GM21381 (cell line): ENCODE measurements at regions not wholly inside any gene's neighbourhood (a gene's known extent, or its start where the extent isn't known, plus 50 kb on each side); places are given as distances from the start of the nearest gene placed in this dataset.
"Not testable (repeated sequence)": the region's sequence is repeated elsewhere in the genome, so short reads cannot be mapped to it uniquely, and the experiment has no call there.

Source experiments
- ATAC-seq: cut with Tn5 transposase; IDR thresholded peaks from one replicate; pipeline ENCODE4 v1.9.1; 2021; ENCODE audit warnings: mild to moderate bottlenecking, moderate library complexity; ENCODE audit not compliant: unreplicated experiment

DNA sequence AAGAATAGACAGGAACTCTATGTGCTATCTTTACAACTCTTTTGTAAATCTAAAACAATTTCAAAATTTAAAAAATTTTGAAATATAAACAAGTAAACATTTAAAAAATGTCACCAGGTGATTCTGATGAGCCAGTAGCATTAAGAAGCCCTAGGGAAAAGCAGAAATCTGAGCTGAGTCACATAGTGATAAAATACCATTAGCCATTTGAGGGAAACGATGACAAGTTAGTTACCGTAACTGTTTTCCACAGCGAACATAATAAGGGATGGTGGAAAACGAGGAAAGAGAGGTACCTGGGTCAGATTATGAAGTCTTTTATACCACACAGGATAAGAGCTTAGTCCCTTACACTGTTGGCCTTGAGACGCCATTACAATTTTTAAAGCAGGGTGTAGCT, 55.5 kb downstream of the PRR15 start:
- no peak for ATAC-seq

DNA sequence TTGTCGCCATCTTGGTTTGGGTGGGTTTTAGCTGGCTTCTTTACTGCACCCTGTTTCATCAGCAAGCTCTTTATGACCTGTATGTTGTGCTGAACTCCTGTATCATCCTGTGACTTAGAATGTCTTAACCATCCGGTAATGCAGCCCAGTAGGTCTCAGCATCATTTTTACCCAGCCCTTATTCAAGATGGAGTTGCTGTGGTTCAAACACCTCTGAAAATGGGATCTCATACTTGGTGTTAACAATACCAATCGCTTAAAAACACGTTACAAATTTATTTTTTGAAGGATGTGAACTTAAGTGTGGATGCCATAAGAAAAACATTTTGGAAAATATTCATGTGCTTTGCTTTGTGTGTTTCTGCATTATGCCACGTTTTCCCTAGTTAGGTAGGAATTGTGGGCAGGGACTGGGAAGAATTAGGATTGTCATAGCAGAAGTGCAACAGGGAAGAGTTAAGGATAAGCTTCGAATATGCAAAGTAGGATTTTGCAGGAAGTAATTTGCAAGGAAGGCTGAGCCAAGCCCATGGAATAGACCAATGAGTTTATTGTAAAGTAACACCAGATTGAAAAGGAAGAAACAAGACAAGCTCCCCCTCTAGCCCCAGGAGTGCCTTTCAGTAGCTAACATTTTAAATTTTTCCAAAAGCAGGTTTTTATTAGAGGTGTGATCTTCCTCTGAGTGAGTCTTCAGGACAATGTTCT, 56.4 kb downstream of the PRR15 start:
- ATAC-seq = no peak

DNA sequence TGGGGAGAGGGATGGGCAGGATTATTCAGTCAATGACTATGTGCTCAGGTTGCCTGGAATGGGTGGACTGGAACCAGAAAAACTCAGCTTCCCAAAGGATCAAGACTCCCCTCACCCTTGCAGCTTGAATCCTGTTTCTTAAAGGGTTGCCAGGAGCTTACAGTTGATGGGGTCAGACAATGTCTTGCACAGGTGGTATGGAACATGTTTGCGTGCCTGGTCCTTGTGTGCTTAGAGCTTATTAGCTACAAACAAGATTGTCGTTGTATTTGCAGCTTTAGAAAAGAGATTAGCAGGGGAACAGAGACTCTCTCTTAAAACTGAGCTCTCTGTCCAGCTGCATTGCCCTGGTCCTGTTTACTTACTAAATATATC, 56.9 kb downstream of the PRR15 start:
- ATAC-seq = no peak

DNA sequence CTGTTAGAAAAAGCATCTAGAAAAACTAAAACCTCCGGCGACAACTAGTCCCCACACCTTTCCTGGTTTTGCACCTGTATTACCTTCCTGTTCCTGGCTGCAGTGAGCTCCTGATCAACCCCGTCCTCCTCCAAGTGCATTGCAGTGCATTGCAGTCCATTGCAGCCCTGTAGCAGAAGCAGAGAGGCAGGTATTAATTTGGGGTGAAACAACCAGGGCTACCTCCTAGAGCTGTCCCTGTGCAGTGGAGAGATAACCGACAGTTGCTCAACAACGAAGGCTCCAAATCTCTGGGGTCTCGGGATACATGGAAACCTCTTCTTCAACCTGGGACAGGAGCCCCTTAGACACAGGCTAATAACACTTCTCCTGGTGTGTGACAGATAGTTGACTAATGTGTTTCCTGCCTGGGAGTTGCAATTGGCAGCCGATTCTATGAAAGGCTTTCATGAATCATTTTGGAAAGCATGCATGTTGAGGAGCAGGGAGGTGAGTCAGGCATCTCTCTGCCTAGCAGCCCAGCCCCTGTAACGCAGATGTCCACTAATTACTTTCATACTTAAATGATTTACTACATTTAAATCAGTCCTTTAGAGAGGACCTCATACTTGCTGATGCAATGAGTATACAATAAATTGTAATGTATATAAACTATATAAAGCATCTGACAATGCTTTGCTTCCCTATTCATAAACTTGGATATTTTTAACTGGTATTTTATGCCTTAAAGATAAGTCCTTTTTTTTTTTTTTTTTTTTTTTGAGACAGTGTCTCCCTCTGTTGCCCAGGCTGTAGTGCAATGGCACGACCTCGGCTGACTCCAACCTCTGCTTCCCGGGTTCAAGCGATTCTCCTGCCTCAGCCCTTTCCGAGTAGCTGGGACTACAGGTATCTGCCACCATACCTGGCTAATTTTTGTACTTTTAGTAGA, 59.0 kb downstream of the PRR15 start:
- ATAC-seq = no peak

DNA sequence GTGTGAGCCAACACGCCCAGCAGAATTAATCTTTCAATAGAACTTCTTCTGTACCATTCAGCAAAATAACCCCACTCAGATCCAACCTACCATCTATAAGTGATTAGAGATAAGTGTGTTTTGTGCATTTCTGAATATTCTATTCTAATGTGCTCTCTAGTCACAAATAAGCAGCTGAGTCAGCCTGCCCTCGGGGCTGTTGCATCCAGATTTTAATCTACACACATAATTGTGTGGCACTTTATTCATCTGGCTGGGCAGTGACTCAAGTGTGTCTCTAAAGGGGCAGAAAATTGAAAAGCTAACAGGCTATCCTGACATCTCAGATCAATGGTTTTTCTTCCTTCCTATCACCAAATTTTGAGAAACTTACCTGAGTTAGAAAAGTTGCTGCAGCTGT, 60.3 kb downstream of the PRR15 start:
- ATAC-seq = no peak

DNA sequence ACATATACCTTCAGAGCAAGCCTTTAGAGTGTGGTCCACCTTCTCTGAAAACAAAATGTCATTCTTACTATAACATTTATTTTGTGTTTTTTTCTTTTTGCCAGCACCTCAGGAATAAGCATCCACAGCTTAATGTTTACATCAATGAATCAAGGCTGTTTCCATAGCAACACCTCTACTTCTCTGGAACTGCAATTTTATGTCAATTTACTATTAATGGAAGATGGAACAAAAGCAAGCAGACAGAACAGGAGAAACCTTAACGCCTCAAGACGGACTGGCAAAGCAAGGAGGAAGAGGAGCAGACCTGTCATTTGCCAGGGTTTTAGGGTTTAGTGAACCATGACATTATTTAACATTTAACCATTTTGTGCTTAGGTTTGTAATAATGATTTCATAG, 63.1 kb downstream of the PRR15 start:
- no peak for ATAC-seq

DNA sequence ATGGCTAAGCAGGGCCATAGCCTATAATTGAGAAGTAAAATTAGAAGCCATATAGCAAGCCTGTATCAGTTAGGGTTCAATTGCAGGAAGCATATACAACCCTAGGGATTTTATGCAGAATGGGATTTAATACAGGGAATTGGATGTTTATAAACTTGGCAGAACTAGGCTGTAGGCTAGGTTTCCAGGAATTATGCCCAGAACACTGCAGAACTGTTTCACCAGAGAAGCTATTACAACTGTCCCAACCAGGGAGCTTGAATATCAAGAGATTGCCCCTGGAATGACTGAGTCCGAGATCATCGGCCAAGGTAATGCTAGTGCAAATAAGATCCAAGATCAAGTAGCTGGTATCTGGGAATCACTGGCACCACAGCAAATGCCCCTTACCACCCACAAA, 64.0 kb downstream of the PRR15 start:
- ATAC-seq = no peak

DNA sequence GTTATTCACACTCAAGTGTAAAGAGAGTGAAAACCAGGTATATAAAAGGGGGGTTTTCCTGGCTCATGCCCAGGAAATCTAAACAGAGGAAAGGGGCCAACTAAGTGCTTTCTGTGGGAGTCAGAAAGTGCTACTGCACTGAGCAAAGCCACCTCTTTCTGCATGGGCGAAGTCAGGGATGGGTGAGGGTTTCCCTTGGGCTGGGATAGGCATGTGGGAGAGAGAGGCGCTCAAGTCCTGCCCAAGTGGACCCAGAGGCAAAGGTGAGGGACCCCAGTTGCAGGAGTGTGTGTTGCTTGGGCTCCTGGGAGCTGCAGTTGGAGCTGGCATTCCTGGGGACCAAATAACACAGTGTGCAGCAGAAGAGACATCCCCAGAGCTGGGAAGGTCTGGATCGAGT, 65.9 kb downstream of the PRR15 start:
- ATAC-seq = no peak

DNA sequence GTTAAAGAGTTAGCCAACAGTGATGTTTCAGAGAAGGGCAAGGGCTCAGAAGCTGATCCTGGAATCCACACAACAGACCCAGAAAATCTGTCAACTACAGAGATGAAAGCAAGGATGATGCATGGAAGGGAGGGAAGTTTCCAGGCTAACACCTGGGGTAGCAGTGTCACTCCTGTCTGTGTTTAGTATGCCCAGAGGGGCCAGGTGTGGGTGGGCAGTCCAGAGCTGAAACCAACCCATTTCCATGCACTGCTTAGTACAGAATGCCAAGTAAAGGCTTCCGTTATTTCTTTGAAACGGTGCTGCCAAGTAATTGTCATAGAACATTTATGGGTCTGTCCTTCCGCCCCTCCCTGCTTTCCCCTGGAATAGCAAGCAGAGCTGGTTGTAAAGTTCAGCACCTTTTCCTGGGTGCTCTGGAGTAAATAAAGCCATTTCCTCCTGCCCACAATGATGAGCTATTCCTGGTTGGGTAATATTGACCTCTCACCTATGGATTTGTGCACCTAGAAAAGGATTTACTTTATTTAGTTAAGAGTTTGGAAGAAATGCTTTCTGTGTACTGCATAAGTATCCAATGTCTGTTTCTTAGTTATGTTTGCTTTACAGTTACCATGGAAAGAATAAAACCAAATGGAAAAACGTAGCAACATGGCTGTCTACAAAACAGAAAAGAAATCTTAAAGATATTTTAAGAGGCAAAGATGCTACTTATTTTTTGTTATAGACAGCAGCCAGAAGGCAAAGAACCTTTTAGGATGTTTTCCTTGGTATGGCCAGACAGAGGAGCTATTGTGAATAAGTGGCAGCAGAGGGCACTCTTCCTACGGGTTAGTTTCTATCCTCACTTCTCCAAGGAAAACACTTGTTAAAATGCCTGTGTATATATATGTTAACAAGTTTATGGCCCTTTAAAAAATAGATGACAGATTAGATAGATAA, 71.7 kb downstream of the PRR15 start:
- not testable (repeated sequence) for ATAC-seq

DNA sequence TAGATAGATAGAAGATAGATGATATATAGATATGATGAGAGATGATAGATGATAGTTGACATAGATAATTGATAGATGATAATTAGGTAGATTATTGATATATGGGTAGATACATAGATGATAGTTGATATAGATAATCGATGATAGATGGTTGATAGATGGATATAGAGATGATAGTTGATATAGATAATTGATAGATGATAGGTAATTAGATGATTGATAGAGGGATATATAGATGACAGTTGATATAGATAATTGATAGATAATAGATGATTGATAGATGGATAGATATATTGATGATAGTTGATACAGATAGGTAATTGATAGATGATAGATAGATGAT, 72.3 kb downstream of the PRR15 start:
- no peak for ATAC-seq

DNA sequence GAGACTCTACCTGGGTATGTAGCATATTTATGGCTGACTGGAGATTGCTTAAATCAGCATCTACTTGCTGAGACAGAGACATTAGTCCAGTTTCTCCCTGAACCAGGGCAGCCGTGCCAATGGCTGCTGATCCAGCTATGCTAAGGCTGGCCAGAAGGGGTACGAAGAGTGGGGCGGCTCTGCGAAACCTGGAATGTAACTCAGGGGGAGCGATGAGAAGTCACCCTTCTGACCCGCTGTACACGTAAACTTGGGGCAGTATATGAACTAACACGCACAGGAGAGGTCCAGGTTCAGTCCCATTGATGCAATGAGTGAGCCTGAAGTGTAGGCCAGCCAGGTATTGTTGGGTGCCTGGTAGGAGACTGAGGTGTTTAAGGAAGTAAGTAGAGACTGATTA, 73.7 kb downstream of the PRR15 start:
- no peak for ATAC-seq

DNA sequence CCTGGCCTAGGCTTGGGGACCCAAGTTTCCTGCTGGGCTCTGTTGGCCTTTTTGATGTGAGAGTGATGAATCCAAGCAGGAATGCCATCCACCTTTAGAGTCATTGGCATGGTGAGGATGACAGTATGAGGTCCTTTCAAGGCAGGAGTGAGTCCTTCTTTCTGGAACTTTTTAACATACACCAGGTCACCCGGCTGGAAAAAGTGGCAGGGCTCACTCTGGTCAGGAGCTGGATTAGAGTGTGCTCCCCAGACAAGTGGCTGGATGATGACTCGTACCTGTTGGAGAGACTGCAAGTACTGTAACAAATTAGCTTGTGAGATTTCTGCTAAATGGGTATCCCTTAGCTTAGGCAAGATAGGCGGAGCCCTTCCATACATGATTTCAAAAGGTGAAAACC, 75.2 kb downstream of the PRR15 start:
- not testable (repeated sequence) for ATAC-seq

DNA sequence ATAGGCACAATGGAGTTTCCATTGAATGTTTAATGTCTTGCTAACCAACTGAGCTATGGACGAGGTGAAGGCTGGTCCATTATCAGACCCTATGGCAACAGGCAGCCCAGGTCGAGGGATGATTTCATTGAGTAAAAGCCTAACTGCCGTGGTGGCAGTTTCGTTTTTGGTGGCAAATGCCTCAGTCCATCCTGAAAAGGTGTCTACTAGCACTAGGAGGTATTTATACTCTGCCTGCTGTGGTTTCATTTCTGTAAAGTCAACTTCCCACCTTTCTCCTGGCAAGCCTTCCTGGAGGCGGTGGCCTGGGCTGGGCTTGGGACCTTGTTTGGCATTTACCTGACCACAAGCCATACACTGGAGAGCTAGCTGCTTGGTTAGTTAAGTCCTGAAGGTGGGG, 75.8 kb downstream of the PRR15 start:
- ATAC-seq = no peak

DNA sequence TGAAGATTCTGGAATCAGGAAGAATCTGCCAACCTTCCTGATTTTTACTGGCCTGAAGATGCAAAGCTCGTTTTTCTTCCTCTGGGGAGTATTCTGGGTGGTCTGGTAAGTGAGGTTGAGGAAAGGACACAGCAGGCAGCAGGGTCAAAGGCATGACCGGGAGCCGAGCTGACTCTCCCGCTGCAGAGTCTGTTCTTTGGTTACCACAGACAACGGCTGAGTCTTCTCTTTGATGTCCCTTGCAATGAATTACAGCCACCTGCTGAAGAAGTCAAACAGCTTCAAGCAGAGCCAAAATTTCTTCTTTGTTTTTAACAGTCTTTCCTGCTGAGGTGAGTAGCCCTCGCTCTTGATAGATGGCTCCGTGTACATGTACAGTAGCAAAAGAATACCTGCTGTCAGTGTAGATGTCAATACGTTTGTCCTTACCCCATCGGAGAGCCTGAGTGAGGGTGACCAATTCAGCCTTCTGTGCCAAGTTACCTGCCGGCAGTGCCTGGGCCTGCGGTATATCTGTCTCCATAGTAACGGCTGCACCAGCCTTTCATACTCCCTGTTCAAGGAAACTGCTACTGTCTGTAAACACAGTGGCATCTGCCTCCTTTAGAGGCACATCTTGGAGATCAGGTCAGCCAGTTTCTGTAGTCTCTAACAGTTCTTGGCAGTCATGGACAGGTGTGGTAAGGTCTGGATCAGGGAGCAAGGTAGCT, 76.4 kb downstream of the PRR15 start:
- no peak for ATAC-seq

DNA sequence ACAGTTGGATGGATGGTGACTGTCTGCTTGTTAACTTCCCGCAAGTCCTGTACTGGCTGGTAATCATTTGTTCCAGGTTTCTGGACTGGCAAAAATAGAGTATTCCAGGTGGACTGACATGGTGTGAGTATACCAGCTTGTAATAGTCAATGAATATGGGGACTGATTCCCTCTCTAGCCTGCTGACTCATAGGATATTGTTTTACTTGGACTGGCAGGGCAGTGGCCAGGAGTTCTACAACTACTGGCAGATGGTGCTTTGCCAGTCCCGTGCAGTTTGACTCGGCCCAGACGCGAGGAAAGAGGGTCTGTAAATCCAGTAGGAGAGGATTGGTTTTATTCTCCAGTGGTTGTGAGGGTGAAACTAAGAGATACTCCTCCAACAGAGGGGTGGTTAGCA, 78.0 kb downstream of the PRR15 start:
- ATAC-seq = no peak

DNA sequence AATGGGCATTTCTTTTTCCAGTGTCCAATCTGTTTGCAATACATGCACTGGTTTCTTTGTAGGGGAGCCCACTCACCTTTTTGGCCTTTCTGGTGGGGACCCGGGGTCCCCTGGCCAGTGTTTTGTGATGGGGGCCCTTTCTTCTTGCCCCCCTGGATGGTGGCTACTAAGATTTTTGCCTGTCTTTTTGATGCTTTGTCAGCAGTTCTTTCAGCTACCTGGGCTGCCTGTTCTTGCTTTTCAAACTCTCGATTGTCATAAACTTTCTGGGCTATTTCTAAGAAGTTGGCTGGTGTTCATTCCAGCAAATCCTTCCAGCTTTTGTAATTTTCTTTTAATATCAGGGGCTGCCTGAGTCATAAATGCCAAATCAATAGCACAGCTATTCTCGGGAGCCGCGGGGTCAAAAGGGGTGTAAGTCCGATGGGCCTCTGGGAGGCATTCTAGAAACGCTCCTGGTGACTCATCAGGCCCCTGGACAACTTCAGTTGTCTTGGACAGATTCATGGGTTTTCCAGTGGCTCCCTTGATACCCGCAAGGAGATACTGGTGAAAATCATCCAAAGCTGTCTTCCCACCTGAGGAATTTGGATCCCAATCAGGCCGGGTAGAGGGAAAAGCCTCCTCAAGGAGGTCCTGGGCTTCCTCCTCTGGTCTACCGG, 79.0 kb downstream of the PRR15 start:
- ATAC-seq = no peak

DNA sequence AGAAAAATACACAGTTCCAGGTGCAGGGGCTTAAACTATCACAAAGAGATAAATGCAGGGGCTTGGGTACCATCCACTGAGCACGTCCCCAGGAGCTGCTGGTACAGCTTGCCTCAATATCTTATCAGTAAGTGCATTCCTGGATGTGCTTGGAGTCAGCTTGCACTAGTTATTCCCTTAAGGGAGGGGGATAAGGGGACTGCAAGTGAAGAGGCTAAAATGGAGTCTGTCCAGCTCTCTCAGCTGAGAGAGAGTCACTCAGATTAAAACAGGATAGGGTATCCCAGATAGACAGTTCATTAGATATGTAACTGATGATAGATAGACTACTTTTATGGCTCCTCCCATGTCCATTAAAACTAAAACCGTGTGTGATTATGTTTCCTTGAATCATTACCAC, 82.5 kb downstream of the PRR15 start:
- ATAC-seq = not testable (repeated sequence)

DNA sequence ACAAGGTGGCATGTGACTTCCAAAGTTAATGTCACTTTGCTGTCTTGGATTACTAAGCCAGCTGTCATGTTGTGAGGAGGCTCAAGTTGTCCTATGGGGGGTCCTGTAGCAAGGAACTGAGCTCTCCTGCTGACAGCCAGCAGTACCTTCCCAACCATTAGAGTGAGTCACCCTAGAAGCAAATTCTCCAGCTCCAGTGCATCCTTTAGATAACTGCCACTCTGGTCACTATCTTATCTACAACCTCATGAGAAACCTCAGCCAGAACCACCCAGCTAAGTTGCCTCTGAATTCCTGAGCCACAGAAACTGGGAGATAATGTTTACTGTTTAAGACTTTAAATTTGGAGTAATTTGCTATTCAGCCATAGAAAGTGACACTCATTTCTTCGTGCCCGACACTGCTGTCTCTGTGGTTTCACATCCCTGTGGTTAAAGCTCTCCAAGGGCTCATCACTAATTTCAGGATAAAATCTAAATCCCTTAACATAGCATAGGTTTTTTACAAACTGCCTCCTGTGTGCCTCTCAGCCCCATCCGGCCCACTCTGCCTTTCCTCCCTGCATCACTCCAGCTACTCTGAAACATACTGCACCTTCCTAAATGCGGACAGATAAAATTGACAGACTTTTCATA, 83.5 kb downstream of the PRR15 start:
- ATAC-seq = no peak

DNA sequence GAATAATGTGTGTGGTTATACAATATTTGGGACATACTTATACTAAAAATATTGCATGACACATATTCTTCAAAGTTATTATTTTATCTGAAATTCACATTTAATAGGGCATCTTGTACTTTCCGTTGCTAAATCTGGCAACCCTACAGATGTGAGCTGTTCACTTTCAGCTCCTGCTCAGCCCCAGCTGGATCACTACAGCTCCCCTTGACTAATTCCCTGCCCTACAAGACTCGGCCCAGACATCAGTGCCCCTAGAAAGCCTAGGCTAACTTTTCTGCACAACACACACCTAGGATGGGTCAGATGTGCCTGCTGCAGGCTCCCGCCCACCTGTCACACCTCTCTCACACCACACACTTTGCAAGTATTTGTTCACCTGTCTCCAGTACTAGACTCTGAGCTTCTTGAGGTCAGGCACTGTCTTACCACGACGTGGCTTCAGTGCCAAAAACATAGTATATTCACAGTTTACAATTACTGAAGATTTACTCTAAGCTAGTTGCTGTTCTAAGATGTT, 84.1 kb downstream of the PRR15 start:
- not testable (repeated sequence) for ATAC-seq
